ENCODE measurements at regions not wholly inside any gene's neighbourhood (a gene's known extent, or its start where the extent isn't known, plus 50 kb on each side); places are given as distances from the start of the nearest gene placed in this dataset.

DNA sequence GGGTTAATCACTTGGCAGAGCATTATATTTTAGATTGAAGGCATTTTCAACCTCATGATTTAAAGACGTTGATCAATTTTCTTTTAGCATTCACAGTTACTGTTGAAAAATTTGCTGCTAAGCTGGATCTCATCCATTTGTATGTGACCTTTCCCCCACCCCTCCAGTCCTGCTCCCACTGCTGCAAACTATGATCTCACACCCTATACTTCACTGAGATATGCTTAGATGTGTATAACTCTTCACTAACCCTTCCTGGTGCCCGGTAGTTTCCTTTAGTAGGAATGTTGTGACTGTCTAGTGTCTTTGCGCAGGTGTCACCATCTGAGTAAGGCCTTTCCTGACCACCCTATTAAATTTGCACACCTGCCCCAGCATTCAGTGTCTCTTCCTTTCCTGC is 67.0 kb upstream of the C1orf21 start:
- TF ChIP-seq POLR2A (IDR thresholded peaks at IDR 0.05; ENCODE audit: low read depth, low read length), result no peak
- TF ChIP-seq BCL3 (IDR thresholded peaks at IDR 0.05; ENCODE audit: borderline replicate concordance, insufficient read depth, low read depth, low read length, poor library complexity, severe bottlenecking), result no peak
- no peak for TF ChIP-seq CTCF (IDR thresholded peaks at IDR 0.05 in 2 of 3, conservative IDR thresholded peaks at IDR 0.05 in 1 of 3; ENCODE audit: control insufficient read depth in 2 of 3, extremely low read depth in 1 of 3, insufficient read depth in 1 of 3, low read depth in 3 of 3, low read length in 3 of 3)
- TF ChIP-seq MAX (IDR thresholded peaks at IDR 0.05; ENCODE audit: low read depth, low read length), result no peak
- no peak for TF ChIP-seq EP300 (IDR thresholded peaks at IDR 0.05; ENCODE audit: borderline replicate concordance in 1 of 2, control insufficient read depth in 1 of 2, low read depth in 2 of 2, low read length in 2 of 2)
- no peak for TF ChIP-seq IKZF2 (IDR thresholded peaks at IDR 0.05)

Data from GM12878 (cell line).